GM21717 (cell line): ENCODE measurements at regions not wholly inside any gene's neighbourhood (a gene's known extent, or its start where the extent isn't known, plus 50 kb on each side); places are given as distances from the start of the nearest gene placed in this dataset.

Source experiments
- ATAC-seq: cut with Tn5 transposase; IDR thresholded peaks from one replicate; pipeline ENCODE4 v1.9.1; 2021; ENCODE audit warnings: mild to moderate bottlenecking, moderate library complexity; ENCODE audit not compliant: unreplicated experiment

GRCh38 chr15:31151301-31152233 is 50.0 kb upstream of the TRPM1 start:
- ATAC-seq, result no peak

- ATAC-seq, result no peak
Observed at GRCh38 chr15:31153531-31153930, 52.0 kb upstream of the TRPM1 start.

- no peak for ATAC-seq
Observed at GRCh38 chr15:31155151-31155550, 53.6 kb upstream of the TRPM1 start.

- no peak for ATAC-seq
Observed at GRCh38 chr15:31156226-31156625, 54.7 kb upstream of the TRPM1 start.

- no peak for ATAC-seq
Observed at GRCh38 chr15:31156808-31157207, 55.3 kb upstream of the TRPM1 start.

- ATAC-seq, result no peak
Observed at GRCh38 chr15:31157644-31158069, 56.1 kb upstream of the TRPM1 start.

GRCh38 chr15:31158858-31159569 is 57.5 kb upstream of the TRPM1 start:
- ATAC-seq, result no peak

- ATAC-seq, result no peak
Observed at GRCh38 chr15:31159837-31160236, 58.3 kb upstream of the TRPM1 start.

- no peak for ATAC-seq
Observed at GRCh38 chr15:31160297-31160696, 58.8 kb upstream of the TRPM1 start.

GRCh38 chr15:31160740-31161495 is 59.4 kb upstream of the TRPM1 start:
- no peak for ATAC-seq

GRCh38 chr15:31161951-31162350 is 60.4 kb upstream of the TRPM1 start:
- ATAC-seq, result no peak

- no peak for ATAC-seq
Observed at GRCh38 chr15:31162721-31163510, 61.4 kb upstream of the TRPM1 start.

- no peak for ATAC-seq
Observed at GRCh38 chr15:31163769-31164572, 62.4 kb upstream of the TRPM1 start.

GRCh38 chr15:31164573-31164912 is 63.0 kb upstream of the TRPM1 start:
- ATAC-seq, result no peak

- no peak for ATAC-seq
Observed at GRCh38 chr15:31169558-31169957, 68.0 kb upstream of the TRPM1 start.

- ATAC-seq, result no peak
Observed at GRCh38 chr15:31171731-31172130, 70.2 kb upstream of the TRPM1 start.

GRCh38 chr15:31172606-31173005 is 71.1 kb upstream of the TRPM1 start:
- ATAC-seq, result no peak

- no peak for ATAC-seq
Observed at GRCh38 chr15:31173790-31174450, 72.4 kb upstream of the TRPM1 start.

- no peak for ATAC-seq
Observed at GRCh38 chr15:31175484-31175883, 74.0 kb upstream of the TRPM1 start.
